ENCODE measurements at regions not wholly inside any gene's neighbourhood (a gene's known extent, or its start where the extent isn't known, plus 50 kb on each side); places are given as distances from the start of the nearest gene placed in this dataset.

DNA sequence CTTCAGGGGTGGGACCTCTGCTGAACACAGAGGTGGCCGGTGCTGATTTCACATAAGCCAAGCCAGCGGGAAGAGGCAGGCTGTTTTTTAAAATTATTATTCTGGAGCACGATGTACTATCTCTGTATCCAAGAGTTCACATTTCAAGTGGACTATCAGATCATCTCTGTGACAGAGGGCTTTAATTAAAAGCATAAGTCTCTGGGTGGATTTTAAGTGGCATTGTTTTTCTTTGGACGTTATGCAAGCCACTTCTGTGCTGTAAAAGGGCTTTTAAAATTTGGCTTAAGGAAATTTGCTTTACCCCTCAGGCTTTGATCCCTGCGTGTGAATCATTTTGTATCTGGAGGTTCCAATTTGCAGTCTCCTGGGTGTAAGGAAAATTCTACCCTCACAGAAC lies 124.7 kb downstream of the PALM2AKAP2 start:
- Mint-ChIP-seq H3K27me3 (ENCODE audit: low read depth) (no peaks in the 10 kb centered on the region), H3K4me1 (peaks cover 47% of the 10 kb centered on the region), H3K4me3 (no peak overlapping the region)

DNA sequence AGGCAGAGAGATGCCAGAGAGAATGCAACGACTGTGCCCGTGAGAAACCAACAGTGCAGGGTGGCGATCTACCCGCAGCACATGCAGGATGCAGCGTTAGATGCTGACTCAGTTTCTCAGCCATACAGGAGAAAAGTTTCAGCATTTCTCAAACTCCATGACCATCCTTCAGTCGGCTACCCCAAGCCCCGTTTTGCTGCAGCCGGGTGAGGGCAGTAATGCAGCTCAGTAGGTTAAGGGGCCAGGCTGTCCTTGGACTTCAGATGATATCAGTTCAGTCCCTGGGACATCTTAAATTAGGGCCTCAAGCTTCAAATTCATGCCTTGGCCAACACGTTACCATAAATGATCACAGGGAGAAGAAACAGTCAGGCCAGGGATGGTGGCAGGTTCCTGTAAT lies 125.5 kb downstream of the PALM2AKAP2 start:
- H3K27me3 Mint-ChIP-seq (ENCODE audit: low read depth) = no peaks in the 10 kb centered on the region
- no peaks in the 10 kb centered on the region for H3K36me3 Mint-ChIP-seq (ENCODE audit: low read depth)
- no peak for TF ChIP-seq CTCF (IDR thresholded peaks at IDR 0.05; ENCODE audit: unreplicated experiment in 3 of 3)
- H3K27ac Mint-ChIP-seq = no peak overlapping the region
- no peak overlapping the region for H3K4me3 Mint-ChIP-seq
- no peaks in the 10 kb centered on the region for H3K9me3 Mint-ChIP-seq
- H3K4me1 Mint-ChIP-seq = peaks cover 41% of the 10 kb centered on the region

More for the DNA sequence above, 124.7 kb downstream of the PALM2AKAP2 start:
- no peak for TF ChIP-seq CTCF (IDR thresholded peaks at IDR 0.05; ENCODE audit: unreplicated experiment in 3 of 3)
- Mint-ChIP-seq H3K27ac (no peak overlapping the region), H3K9me3 (no peaks in the 10 kb centered on the region), H3K36me3 (ENCODE audit: low read depth) (no peaks in the 10 kb centered on the region)

GRCh38 chr9:109906766-109907382 lies 126.9 kb downstream of the PALM2AKAP2 start:
- no peak for TF ChIP-seq CTCF (IDR thresholded peaks at IDR 0.05; ENCODE audit: unreplicated experiment in 3 of 3)

DNA sequence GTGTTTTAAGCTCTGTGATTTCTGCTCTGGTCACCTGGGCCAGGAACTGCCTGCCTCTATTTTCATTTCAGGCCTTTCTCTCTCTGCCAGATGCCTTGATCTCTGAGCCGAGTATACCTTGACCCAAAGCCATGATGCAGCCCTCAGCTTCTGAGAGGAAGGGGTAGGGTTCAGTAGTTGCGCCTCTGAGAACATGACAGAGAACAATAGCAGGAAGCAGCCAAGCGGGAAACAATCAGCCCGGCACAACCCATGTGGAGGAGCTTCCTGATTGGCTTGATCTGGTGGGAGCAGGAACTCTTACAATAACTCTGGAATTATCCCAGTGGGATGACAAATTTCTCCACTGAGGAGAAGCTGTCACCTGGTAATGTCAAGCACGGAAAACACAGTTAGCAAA lies 127.4 kb downstream of the PALM2AKAP2 start:
- no peak for TF ChIP-seq CTCF (IDR thresholded peaks at IDR 0.05; ENCODE audit: unreplicated experiment in 3 of 3)
- H3K27me3 Mint-ChIP-seq (ENCODE audit: low read depth) = no peaks in the 10 kb centered on the region
- no peaks in the 10 kb centered on the region for H3K9me3 Mint-ChIP-seq
- no peaks in the 10 kb centered on the region for H3K36me3 Mint-ChIP-seq (ENCODE audit: low read depth)
- H3K4me3 Mint-ChIP-seq = no peak overlapping the region
- peak overlapping the region; percentile 30 to 34 (median 34) for H3K27ac Mint-ChIP-seq
- H3K4me1 Mint-ChIP-seq = peaks cover 27% of the 10 kb centered on the region

More at GRCh38 chr9:109906766-109907382, 126.9 kb downstream of the PALM2AKAP2 start:
- Mint-ChIP-seq H3K4me1 (peaks cover 27% of the 10 kb centered on the region), H3K27me3 (ENCODE audit: low read depth) (no peaks in the 10 kb centered on the region), H3K27ac (peak overlapping the region; percentile 30 to 34 (median 32)), H3K9me3 (no peaks in the 10 kb centered on the region), H3K36me3 (ENCODE audit: low read depth) (no peaks in the 10 kb centered on the region), H3K4me3 (no peak overlapping the region)

- Mint-ChIP-seq H3K4me3 (no peak overlapping the region), H3K9me3 (no peaks in the 10 kb centered on the region), H3K27ac (peak overlapping the region in 2 of 3 experiments; percentile 30 to 34), H3K36me3 (ENCODE audit: low read depth) (no peaks in the 10 kb centered on the region), H3K27me3 (ENCODE audit: low read depth) (peaks cover 1% of the 10 kb centered on the region), H3K4me1 (peaks cover 27% of the 10 kb centered on the region)
- no peak for TF ChIP-seq CTCF (IDR thresholded peaks at IDR 0.05; ENCODE audit: unreplicated experiment in 3 of 3)
Measured at GRCh38 chr9:109907810-109908458, 127.9 kb downstream of the PALM2AKAP2 start.
